HepG2 (cell line): ENCODE measurements at regions not wholly inside any gene's neighbourhood (a gene's known extent, or its start where the extent isn't known, plus 50 kb on each side); places are given as distances from the start of the nearest gene placed in this dataset.
"Not testable (repeated sequence)": the region's sequence is repeated elsewhere in the genome, so short reads cannot be mapped to it uniquely, and the experiment has no call there.

Experiments
- EP300 ChIP-seq, 3 experiments: sonication (generic) in 1 of 3; formaldehyde crosslinking in 1 of 3; IDR thresholded peaks; 2 replicates each; pipeline versions ENCODE4 v1.5.1 to v1.6.1; 2011 to 2020; ENCODE audit warnings: low read depth in 2 of 3, low read length in 2 of 3, borderline replicate concordance in 1 of 3, improper control_type of control experiment in 1 of 3, mild to moderate bottlenecking in 1 of 3, missing genetic modification reagents in 1 of 3, moderate library complexity in 1 of 3
- FOSL1 ChIP-seq: sonication (generic); formaldehyde crosslinking; IDR thresholded peaks from 2 replicates; pipeline ENCODE4 v1.9.0; 2021; ENCODE audit warnings: missing genetic modification reagents, borderline replicate concordance
- SRF ChIP-seq: IDR thresholded peaks from 2 replicates; pipeline ENCODE4 v1.6.1; 2011; ENCODE audit warnings: mild to moderate bottlenecking, low read depth, low read length, moderate library complexity
- TRIM24 ChIP-seq: sonication (generic); formaldehyde crosslinking; IDR thresholded peaks from 2 replicates; pipeline ENCODE4 v1.8.0; 2022; ENCODE audit warnings: mild to moderate bottlenecking, missing genetic modification reagents
- ZNF878 ChIP-seq: sonication (generic); formaldehyde crosslinking; IDR thresholded peaks from 2 replicates; pipeline ENCODE4 v1.8.1; 2023; ENCODE audit warnings: mild to moderate bottlenecking, missing genetic modification reagents, moderate library complexity
- TF ChIP-seq, protein P1 (sequence below): IDR thresholded peaks from 2 replicates; pipeline ENCODE4 v1.6.1; 2016; ENCODE audit warnings: missing compliant biosample characterization, missing genetic modification reagents, borderline replicate concordance

- not testable (repeated sequence) for TF ChIP-seq FOSL1 (CRISPR knock-in tag); TRIM24 (CRISPR knock-in tag); ZNF878 (CRISPR knock-in tag); EP300 (IDR thresholded peaks at IDR 0.05; ENCODE audit: low read depth in 2 of 2, low read length in 2 of 2); EP300 (CRISPR knock-in tag; IDR thresholded peaks at IDR 0.05; ENCODE audit: borderline replicate concordance); SRF
- TF ChIP-seq, protein P1, sequence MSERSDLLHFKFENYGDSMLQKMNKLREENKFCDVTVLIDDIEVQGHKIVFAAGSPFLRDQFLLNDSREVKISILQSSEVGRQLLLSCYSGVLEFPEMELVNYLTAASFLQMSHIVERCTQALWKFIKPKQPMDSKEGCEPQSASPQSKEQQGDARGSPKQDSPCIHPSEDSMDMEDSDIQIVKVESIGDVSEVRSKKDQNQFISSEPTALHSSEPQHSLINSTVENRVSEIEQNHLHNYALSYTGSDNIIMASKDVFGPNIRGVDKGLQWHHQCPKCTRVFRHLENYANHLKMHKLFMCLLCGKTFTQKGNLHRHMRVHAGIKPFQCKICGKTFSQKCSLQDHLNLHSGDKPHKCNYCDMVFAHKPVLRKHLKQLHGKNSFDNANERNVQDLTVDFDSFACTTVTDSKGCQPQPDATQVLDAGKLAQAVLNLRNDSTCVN (CRISPR knock-in tag) = not testable (repeated sequence)
Observed at GRCh38 chr21:20927555-20927954, 70.7 kb upstream of the NCAM2 start.
